ENCODE measurements at regions not wholly inside any gene's neighbourhood (a gene's known extent, or its start where the extent isn't known, plus 50 kb on each side); places are given as distances from the start of the nearest gene placed in this dataset.

GRCh38 chr3:117881210-117881609 lies 1153.4 kb downstream of the IGSF11 start (continued):
- TF ChIP-seq CHD7 (IDR thresholded peaks at IDR 0.05; ENCODE audit: insufficient replicate concordance, low read length) (no peak), RBBP5 (IDR thresholded peaks at IDR 0.05; ENCODE audit: borderline replicate concordance, low read depth, low read length) (no peak), CHD1 (IDR thresholded peaks at IDR 0.05; ENCODE audit: low read depth, low read length) (no peak), EGR1 (IDR thresholded peaks at IDR 0.05; ENCODE audit: borderline replicate concordance, low read depth, low read length) (no peak), FOSL1 (IDR thresholded peaks at IDR 0.05; ENCODE audit: insufficient read depth, low read depth, low read length) (no peak)
